Upper lobe of left lung (tissue), 4 donors: ENCODE measurements at regions not wholly inside any gene's neighbourhood (a gene's known extent, or its start where the extent isn't known, plus 50 kb on each side); places are given as distances from the start of the nearest gene placed in this dataset.

ENCODE experiments used
- EP300 ChIP-seq, 4 donors: sonication (generic); formaldehyde crosslinking; IDR thresholded peaks; one replicate each; pipeline ENCODE4 v1.5.1; 2017; ENCODE audit warnings: antibody characterized with exemption in 4 of 4, control low read depth in 2 of 4
- POLR2A ChIP-seq, 4 donors: fragments of 450-650 bp; IDR thresholded peaks; one replicate each; pipeline ENCODE4 v1.5.1; 2016 to 2017; ENCODE audit warnings: antibody characterized with exemption in 4 of 4, mild to moderate bottlenecking in 2 of 4
- TF ChIP-seq, protein P1 (sequence below), 6 experiments: fragments of 450-650 bp in 4 of 6; fragments of 200-600 bp in 2 of 6; sonication (generic) in 2 of 6; IDR thresholded peaks; one replicate each; pipeline ENCODE4 v1.5.1; 2016 to 2019; ENCODE audit warnings: antibody characterized with exemption in 6 of 6

DNA sequence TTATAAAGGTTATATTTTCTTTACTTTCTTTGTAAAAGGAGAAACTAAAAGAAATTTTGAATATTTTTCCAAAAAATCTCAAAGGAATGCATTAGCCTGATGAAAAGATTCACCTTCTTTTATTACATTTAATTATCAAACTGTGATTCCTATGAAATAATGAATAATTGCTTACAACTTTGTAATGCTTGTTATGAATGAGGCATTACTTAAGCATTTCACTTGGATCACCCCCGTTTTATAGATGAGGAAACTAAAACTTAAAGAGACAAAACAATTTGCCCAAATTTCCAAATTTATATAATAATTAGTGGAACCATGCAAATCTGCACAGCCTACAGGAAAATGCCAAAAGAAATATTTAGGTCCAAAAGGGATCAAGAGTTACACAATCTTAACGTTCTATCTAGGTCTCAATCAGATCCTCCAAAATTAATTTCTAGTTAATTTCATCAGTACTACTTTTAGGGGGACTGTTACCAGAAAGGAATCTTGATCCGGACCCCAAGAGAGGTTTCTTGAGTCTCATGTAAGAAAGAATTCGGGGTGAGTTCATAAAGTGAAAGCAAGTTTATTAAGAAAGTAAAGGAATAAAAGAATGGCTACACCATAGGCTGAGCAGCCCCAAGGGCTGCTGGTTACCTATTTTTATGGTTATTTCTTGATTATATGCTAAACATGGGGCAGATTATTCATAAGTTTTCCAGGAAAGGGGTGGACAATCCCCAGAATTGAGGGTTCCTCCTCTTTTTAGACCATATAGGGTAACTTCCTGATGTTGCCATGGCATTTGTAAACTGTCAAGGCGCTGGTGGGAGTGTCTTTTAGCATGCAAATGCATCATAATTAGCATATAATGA lies 288.0 kb downstream of the ADGB start:
- TF ChIP-seq, protein P1, sequence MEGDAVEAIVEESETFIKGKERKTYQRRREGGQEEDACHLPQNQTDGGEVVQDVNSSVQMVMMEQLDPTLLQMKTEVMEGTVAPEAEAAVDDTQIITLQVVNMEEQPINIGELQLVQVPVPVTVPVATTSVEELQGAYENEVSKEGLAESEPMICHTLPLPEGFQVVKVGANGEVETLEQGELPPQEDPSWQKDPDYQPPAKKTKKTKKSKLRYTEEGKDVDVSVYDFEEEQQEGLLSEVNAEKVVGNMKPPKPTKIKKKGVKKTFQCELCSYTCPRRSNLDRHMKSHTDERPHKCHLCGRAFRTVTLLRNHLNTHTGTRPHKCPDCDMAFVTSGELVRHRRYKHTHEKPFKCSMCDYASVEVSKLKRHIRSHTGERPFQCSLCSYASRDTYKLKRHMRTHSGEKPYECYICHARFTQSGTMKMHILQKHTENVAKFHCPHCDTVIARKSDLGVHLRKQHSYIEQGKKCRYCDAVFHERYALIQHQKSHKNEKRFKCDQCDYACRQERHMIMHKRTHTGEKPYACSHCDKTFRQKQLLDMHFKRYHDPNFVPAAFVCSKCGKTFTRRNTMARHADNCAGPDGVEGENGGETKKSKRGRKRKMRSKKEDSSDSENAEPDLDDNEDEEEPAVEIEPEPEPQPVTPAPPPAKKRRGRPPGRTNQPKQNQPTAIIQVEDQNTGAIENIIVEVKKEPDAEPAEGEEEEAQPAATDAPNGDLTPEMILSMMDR (IDR thresholded peaks at IDR 0.05), result no peak
- TF ChIP-seq POLR2A (IDR thresholded peaks at IDR 0.05) (no peak), EP300 (IDR thresholded peaks at IDR 0.05) (no peak)
